Body of pancreas (tissue), 4 donors: ENCODE measurements at regions not wholly inside any gene's neighbourhood (a gene's known extent, or its start where the extent isn't known, plus 50 kb on each side); places are given as distances from the start of the nearest gene placed in this dataset.
"Not testable (repeated sequence)": the region's sequence is repeated elsewhere in the genome, so short reads cannot be mapped to it uniquely, and the experiment has no call there.

Experiments used
- ATAC-seq: fragments of 150-250 bp; one replicate; pipeline ENCODE4 v1.9.1; 2016
- DNase-seq, 4 donors: peaks; one replicate each; pipeline ENCODE4 v3.0.0-alpha.2; 2019
- H3K27ac ChIP-seq, 4 donors: fragments of 200-600 bp; sonication (generic); 1 replicate in 3 of 4; 2 replicates in 1 of 4; pipeline versions ENCODE4 v1.5.1 to v1.6.1; 2016 to 2019; ENCODE audit warnings: mild to moderate bottlenecking in 1 of 4, mixed read lengths in 1 of 4, moderate library complexity in 1 of 4
- H3K27me3 ChIP-seq, 2 donors: fragments of 200-600 bp; sonication (generic); one replicate each; pipeline ENCODE4 v1.6.0; 2016; ENCODE audit warnings: mild to moderate bottlenecking in 1 of 2
- H3K36me3 ChIP-seq, 2 donors: fragments of 200-600 bp; sonication (generic); replicated peaks in 1 of 2; 2 replicates each; pipeline ENCODE4 v1.5.1; 2016; ENCODE audit warnings: low read depth in 2 of 2; ENCODE audit not compliant: insufficient read depth in 1 of 2
- H3K4me1 ChIP-seq: fragments of 200-600 bp; sonication (generic); one replicate; pipeline ENCODE4 v1.6.0; 2016
- H3K4me3 ChIP-seq, 2 donors: fragments of 200-600 bp; sonication (generic); 1 replicate in 1 of 2; 2 replicates in 1 of 2; pipeline ENCODE4 v1.5.1; 2016 to 2019
- H3K9me3 ChIP-seq, 3 donors: fragments of 200-600 bp; sonication (generic); 1 replicate in 2 of 3; 2 replicates in 1 of 3; pipeline ENCODE4 v1.5.1; 2016
- POLR2A ChIP-seq, 3 donors: fragments of 450-650 bp; IDR thresholded peaks; one replicate each; pipeline ENCODE4 v1.6.1; 2016; ENCODE audit warnings: antibody characterized with exemption in 3 of 3, mild to moderate bottlenecking in 2 of 3
- WGBS, 2 donors: methylation state at CpG; one replicate each; pipeline ENCODE4 v1.1.5; 2017; 5-methylcytosine and 5-hydroxymethylcytosine counted together
- intact Hi-C: fragments of 100-400 bp; cut with DNase I; formaldehyde crosslinking; loops from one replicate; pipeline ENCODE4 v1.15.1; 2023
- TF ChIP-seq, protein P1 (sequence below), 7 experiments: fragments of 450-650 bp in 4 of 7; fragments of 200-600 bp in 3 of 7; sonication (generic) in 3 of 7; IDR thresholded peaks; one replicate each; pipeline ENCODE4 v1.5.1; 2016 to 2019; ENCODE audit warnings: antibody characterized with exemption in 7 of 7

GRCh38 chr21:18114810-18115209, 129.8 kb upstream of the CHODL start:
- ATAC-seq: no peak
- Histone ChIP-seq H3K4me1 (no peaks in the 10 kb centered on the region), H3K4me3 (no peak overlapping the region), H3K9me3 (no peaks in the 10 kb centered on the region), H3K27ac (no peak overlapping the region), H3K36me3 (no peaks in the 10 kb centered on the region), H3K27me3 (no peaks in the 10 kb centered on the region)
- TF ChIP-seq, protein P1, sequence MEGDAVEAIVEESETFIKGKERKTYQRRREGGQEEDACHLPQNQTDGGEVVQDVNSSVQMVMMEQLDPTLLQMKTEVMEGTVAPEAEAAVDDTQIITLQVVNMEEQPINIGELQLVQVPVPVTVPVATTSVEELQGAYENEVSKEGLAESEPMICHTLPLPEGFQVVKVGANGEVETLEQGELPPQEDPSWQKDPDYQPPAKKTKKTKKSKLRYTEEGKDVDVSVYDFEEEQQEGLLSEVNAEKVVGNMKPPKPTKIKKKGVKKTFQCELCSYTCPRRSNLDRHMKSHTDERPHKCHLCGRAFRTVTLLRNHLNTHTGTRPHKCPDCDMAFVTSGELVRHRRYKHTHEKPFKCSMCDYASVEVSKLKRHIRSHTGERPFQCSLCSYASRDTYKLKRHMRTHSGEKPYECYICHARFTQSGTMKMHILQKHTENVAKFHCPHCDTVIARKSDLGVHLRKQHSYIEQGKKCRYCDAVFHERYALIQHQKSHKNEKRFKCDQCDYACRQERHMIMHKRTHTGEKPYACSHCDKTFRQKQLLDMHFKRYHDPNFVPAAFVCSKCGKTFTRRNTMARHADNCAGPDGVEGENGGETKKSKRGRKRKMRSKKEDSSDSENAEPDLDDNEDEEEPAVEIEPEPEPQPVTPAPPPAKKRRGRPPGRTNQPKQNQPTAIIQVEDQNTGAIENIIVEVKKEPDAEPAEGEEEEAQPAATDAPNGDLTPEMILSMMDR (IDR thresholded peaks at IDR 0.05): no peak
- TF ChIP-seq POLR2A (IDR thresholded peaks at IDR 0.05): no peak
- intact Hi-C loops: no loop called here
- no peak for DNase-seq
- WGBS, 2 donors: 39 to 57% methylated on average over 1 of the region's 1 CpG

DNA sequence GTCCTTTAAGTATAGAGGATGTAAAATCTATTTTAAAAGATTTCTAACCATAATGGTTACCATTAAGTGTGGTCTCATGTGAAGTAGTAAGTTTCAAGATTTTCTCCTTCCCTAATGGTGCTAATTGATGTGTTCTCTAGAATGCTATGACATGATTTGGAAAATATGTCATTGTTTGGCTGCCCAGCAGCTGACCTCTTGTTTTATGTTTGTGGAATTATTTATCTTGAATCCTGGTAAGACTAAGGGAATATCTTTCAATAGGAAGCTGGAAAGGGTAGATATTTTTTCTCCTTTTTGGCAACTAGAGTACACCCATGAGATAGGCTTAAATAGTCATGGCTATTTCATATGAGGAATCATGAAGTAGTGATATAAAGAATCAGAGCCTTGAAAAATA, 139.8 kb upstream of the CHODL start:
- no peaks in the 10 kb centered on the region for H3K4me1 ChIP-seq
- no peak for TF ChIP-seq POLR2A (IDR thresholded peaks at IDR 0.05)
- TF ChIP-seq, protein P1 (IDR thresholded peaks at IDR 0.05): no peak
- no peaks in the 10 kb centered on the region for H3K27me3 ChIP-seq
- no peak for ATAC-seq
- no peak overlapping the region for H3K4me3 ChIP-seq
- H3K27ac ChIP-seq: no peak overlapping the region
- intact Hi-C loops: no loop called here
- no peaks in the 10 kb centered on the region for H3K36me3 ChIP-seq
- H3K9me3 ChIP-seq: no peaks in the 10 kb centered on the region
- no peak for DNase-seq

GRCh38 chr21:18096413-18096812, 148.2 kb upstream of the CHODL start:
- H3K4me1 ChIP-seq, ATAC-seq, H3K9me3 ChIP-seq, H3K27ac ChIP-seq, DNase-seq, H3K36me3 ChIP-seq, intact Hi-C loops, H3K4me3 ChIP-seq, H3K27me3 ChIP-seq: not testable (repeated sequence)
- 55 to 63% methylated on average over 2 of the region's 2 CpGs for WGBS, 2 donors

DNA sequence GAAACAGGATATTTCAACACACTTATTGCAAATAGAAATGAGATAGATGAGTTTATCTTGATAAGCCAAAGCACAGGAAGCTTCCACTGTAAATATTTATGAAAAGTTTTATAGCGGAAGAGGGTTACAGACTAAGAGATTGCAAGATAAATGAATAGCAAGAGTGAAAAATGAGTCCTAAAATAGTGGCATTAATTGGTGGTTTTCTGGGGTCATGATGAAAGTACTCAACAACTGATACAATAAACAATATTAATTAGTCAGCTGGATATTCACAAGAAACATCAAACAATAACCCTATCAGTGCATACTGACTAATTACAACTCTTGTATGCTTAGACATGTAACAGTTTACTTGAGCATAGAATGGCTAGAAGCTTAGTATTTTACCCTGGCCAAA, 154.8 kb upstream of the CHODL start:
- H3K4me3 ChIP-seq: no peak overlapping the region
- H3K27ac ChIP-seq: no peak overlapping the region
- H3K9me3 ChIP-seq: no peaks in the 10 kb centered on the region
- TF ChIP-seq, protein P1 (IDR thresholded peaks at IDR 0.05): no peak
- no peak for TF ChIP-seq POLR2A (IDR thresholded peaks at IDR 0.05)
- WGBS, 2 donors: 40 to 43% methylated on average over 1 of the region's 1 CpG
- H3K27me3 ChIP-seq: no peaks in the 10 kb centered on the region
- ATAC-seq (no peak), DNase-seq (no peak)
- intact Hi-C loops: no loop called here
- no peaks in the 10 kb centered on the region for H3K4me1 ChIP-seq
- no peaks in the 10 kb centered on the region for H3K36me3 ChIP-seq

- Histone ChIP-seq H3K27me3 (no peaks in the 10 kb centered on the region), H3K4me3 (no peak overlapping the region), H3K4me1 (no peaks in the 10 kb centered on the region), H3K9me3 (no peaks in the 10 kb centered on the region), H3K27ac (no peak overlapping the region), H3K36me3 (no peaks in the 10 kb centered on the region)
- TF ChIP-seq POLR2A (IDR thresholded peaks at IDR 0.05): no peak
- TF ChIP-seq, protein P1 (IDR thresholded peaks at IDR 0.05): no peak
- intact Hi-C loops: no loop called here
- ATAC-seq (no peak), DNase-seq (no peak)
- 43 to 48% methylated on average over 4 of the region's 4 CpGs for WGBS, 2 donors
These were observed 174.2 kb upstream of the CHODL start for GRCh38 chr21:18070392-18070791.
